GM12878 (cell line): ENCODE measurements at regions not wholly inside any gene's neighbourhood (a gene's known extent, or its start where the extent isn't known, plus 50 kb on each side); places are given as distances from the start of the nearest gene placed in this dataset.

Source experiments
- ATAC-seq: fragments of 200-7000 bp; cut with Tn5 transposase; 3 replicates; pipeline ENCODE4 v1.9.1; 2020; ENCODE audit warnings: mild to moderate bottlenecking, moderate library complexity
- BruUV-seq: library from RNA; stranded (reverse); fragments of 400-500 nt; replicated peaks from 2 replicates; lab custom pipeline; 2021; lab: Mats Ljungman, UMichigan
- CTCF ChIA-PET: fragments of 300-600 bp; sonication (Branson Sonifier 250); formaldehyde crosslinking; extraction: SDS; loops from one replicate; lab custom pipeline; 2021; ENCODE audit warnings: inconsistent platforms; lab: Yijun Ruan, JAX
- POLR2A ChIA-PET: fragments of 350-600 bp; formaldehyde crosslinking; extraction: SDS; loops from one replicate; lab custom pipeline; 2021; ENCODE audit warnings: inconsistent platforms; lab: Charles Lee
- RAD21 ChIA-PET: fragments of 300-600 bp; sonication (Branson Sonifier 250); formaldehyde crosslinking; loops from one replicate; lab custom pipeline; 2023; ENCODE audit warnings: antibody characterized with exemption; ENCODE audit not compliant: unreplicated experiment; lab: Charles Lee
- SMC1A ChIA-PET: fragments of 300-600 bp; sonication (Branson Sonifier 250); formaldehyde crosslinking; loops from one replicate; lab custom pipeline; 2023; ENCODE audit not compliant: unreplicated experiment, uncharacterized antibody; lab: Charles Lee
- DNase-seq: peaks from one replicate; pipeline ENCODE4 v3.0.0-alpha.2; 2011; ENCODE audit warnings: low read depth, low spot score
- FAIRE-seq: peaks from 3 replicates; lab custom pipeline; 2011; peaks lifted over from hg19 to GRCh38; lab: Jason Lieb, UNC
- H2AFZ ChIP-seq: 2 replicates; pipeline ENCODE4 v1.6.0; 2011; ENCODE audit warnings: low read depth, low read length, control low read depth; ENCODE audit not compliant: control insufficient read depth
- H3K27ac ChIP-seq: 2 replicates; pipeline ENCODE4 v1.5.1; 2011; ENCODE audit warnings: control low read depth; ENCODE audit not compliant: control insufficient read depth, insufficient read depth
- H3K27me3 ChIP-seq, 2 experiments: replicated peaks in 1 of 2; 2 replicates each; pipeline versions ENCODE4 v1.6.0 to v1.6.1; 2011; ENCODE audit warnings: low read length in 1 of 2; ENCODE audit not compliant: control insufficient read depth in 2 of 2, insufficient read depth in 2 of 2
- H3K36me3 ChIP-seq, 2 experiments: 2 replicates each; pipeline ENCODE4 v1.5.1; 2011; ENCODE audit warnings: low read length in 1 of 2; ENCODE audit not compliant: control insufficient read depth in 2 of 2, insufficient read depth in 2 of 2
- H3K4me1 ChIP-seq: 2 replicates; pipeline ENCODE4 v1.6.1; 2011; ENCODE audit warnings: mild to moderate bottlenecking, low read length, moderate library complexity, mixed read lengths; ENCODE audit not compliant: control insufficient read depth, insufficient read depth
- H3K4me2 ChIP-seq: 2 replicates; pipeline ENCODE4 v1.6.0; 2011; ENCODE audit warnings: control low read depth; ENCODE audit not compliant: control insufficient read depth, insufficient read depth
- H3K4me3 ChIP-seq: fragments of 200-600 bp; sonication (generic); 2 replicates; pipeline ENCODE4 v1.5.1; 2016
- H3K79me2 ChIP-seq: 2 replicates; pipeline ENCODE4 v1.6.0; 2011; ENCODE audit warnings: low read length; ENCODE audit not compliant: control insufficient read depth, insufficient read depth
- H3K9ac ChIP-seq: 2 replicates; pipeline ENCODE4 v1.8.0; 2011; ENCODE audit warnings: low read length, control low read depth, mixed read lengths; ENCODE audit not compliant: control insufficient read depth, insufficient read depth
- H3K9me3 ChIP-seq: replicated peaks from 3 replicates; pipeline ENCODE4 v1.5.1; 2011; ENCODE audit warnings: mild to moderate bottlenecking, low read length; ENCODE audit not compliant: control insufficient read depth, insufficient read depth
- H4K20me1 ChIP-seq: 2 replicates; pipeline ENCODE4 v1.6.0; 2011; ENCODE audit not compliant: control insufficient read depth, insufficient read depth
- CEBPZ ChIP-seq: fragments of 150-350 bp; IDR thresholded peaks from 2 replicates; pipeline ENCODE4 v1.6.1; 2016; ENCODE audit warnings: low read depth, low read length
- GABPA ChIP-seq: IDR thresholded peaks from 2 replicates; pipeline ENCODE4 v1.6.1; 2014; ENCODE audit warnings: antibody characterized with exemption, low read depth, mild to moderate bottlenecking, inconsistent platforms
- PML ChIP-seq: IDR thresholded peaks from 2 replicates; pipeline ENCODE4 v1.6.1; 2012; ENCODE audit warnings: low read length, inconsistent platforms
- RUNX3 ChIP-seq: IDR thresholded peaks from 2 replicates; pipeline ENCODE4 v1.6.1; 2012; ENCODE audit warnings: low read length, inconsistent platforms
- USF1 ChIP-seq: IDR thresholded peaks from 2 replicates; pipeline ENCODE4 v1.6.1; 2011; ENCODE audit warnings: borderline replicate concordance, low read depth, mild to moderate bottlenecking, moderate library complexity, mixed read lengths, low read length; ENCODE audit not compliant: insufficient read depth; ENCODE audit errors: extremely low read length
- whole genome bisulfite sequencing: methylation state at CpG from one replicate; pipeline ENCODE4 v1.1.6; 2016; ENCODE audit warnings: low lambda C conversion rate; ENCODE audit not compliant: insufficient replicate concordance, insufficient coverage; ENCODE audit errors: missing lambda C conversion rate; 5-methylcytosine and 5-hydroxymethylcytosine counted together
- in situ Hi-C: fragments of 300-500 bp; cut with MboI; formaldehyde crosslinking; loops from 9 replicates; pipeline ENCODE4 v1.14.3; 2018; ENCODE audit warnings: mixed read lengths
- intact Hi-C: fragments of 100-400 bp; cut with micrococcal nuclease; formaldehyde crosslinking; loops from one replicate; pipeline ENCODE4 v1.14.2; 2022; ENCODE audit not compliant: unreplicated experiment
- TF ChIP-seq, protein P1 (sequence below): IDR thresholded peaks from 2 replicates; pipeline ENCODE4 v1.6.1; 2012; ENCODE audit warnings: low read depth, low read length, improper control_type of control experiment

GRCh38 chr2:106943468-106944200 lies 57.7 kb upstream of the ST6GAL2 start (continued):
- TF ChIP-seq CEBPZ (no peak), PML (no peak)
- TF ChIP-seq, all 136 proteins: peak for 0

- BruUV-seq: no TSS peak
- RAD21 ChIA-PET: no interaction called here
- no peaks in the 10 kb centered on the region for H3K4me1 ChIP-seq
- no peaks in the 10 kb centered on the region for H3K79me2 ChIP-seq
- SMC1A ChIA-PET: no interaction called here
- POLR2A ChIA-PET: no interaction called here
- in situ Hi-C loops (no loop called here), intact Hi-C loops (no loop called here)
- DNase-seq (no peak), FAIRE-seq (no peak), ATAC-seq (no peak)
- no peaks in the 10 kb centered on the region for H3K9me3 ChIP-seq
- CTCF ChIA-PET: no interaction called here
- no peak overlapping the region for H3K9ac ChIP-seq
- H3K36me3 ChIP-seq: no peaks in the 10 kb centered on the region
- no peak overlapping the region for H3K4me3 ChIP-seq
- no peaks in the 10 kb centered on the region for H3K27me3 ChIP-seq
- no peaks in the 10 kb centered on the region for H4K20me1 ChIP-seq
- TF ChIP-seq, protein P1, sequence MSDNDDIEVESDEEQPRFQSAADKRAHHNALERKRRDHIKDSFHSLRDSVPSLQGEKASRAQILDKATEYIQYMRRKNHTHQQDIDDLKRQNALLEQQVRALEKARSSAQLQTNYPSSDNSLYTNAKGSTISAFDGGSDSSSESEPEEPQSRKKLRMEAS: no peak
- TF ChIP-seq GABPA (no peak), USF1 (no peak), RUNX3 (no peak)
- no peak overlapping the region for H2AFZ ChIP-seq
- no peak overlapping the region for H3K4me2 ChIP-seq
- 24% methylated on average over 5 of the region's 5 CpGs for WGBS
- H3K27ac ChIP-seq: no peak overlapping the region
Measured at GRCh38 chr2:106944215-106944614, 58.2 kb upstream of the ST6GAL2 start.
